Mammary epithelial cell (primary cell): ENCODE measurements at regions not wholly inside any gene's neighbourhood (a gene's known extent, or its start where the extent isn't known, plus 50 kb on each side); places are given as distances from the start of the nearest gene placed in this dataset.

ENCODE experiments used
- EZH2 ChIP-seq: IDR thresholded peaks from 2 replicates; pipeline ENCODE4 v1.6.1; 2012; ENCODE audit warnings: low read length, inconsistent platforms, borderline replicate concordance
- TF ChIP-seq, protein P1 (sequence below), 2 donors: IDR thresholded peaks in 1 of 2; conservative IDR thresholded peaks in 1 of 2; 2 replicates each; pipeline ENCODE4 v1.5.1; 2011 to 2012; ENCODE audit warnings: inconsistent platforms in 2 of 2, low read length in 2 of 2, mild to moderate bottlenecking in 2 of 2, control low read depth in 1 of 2, low read depth in 1 of 2; ENCODE audit not compliant: insufficient read depth in 1 of 2; ENCODE audit errors: extremely low read depth in 1 of 2

DNA sequence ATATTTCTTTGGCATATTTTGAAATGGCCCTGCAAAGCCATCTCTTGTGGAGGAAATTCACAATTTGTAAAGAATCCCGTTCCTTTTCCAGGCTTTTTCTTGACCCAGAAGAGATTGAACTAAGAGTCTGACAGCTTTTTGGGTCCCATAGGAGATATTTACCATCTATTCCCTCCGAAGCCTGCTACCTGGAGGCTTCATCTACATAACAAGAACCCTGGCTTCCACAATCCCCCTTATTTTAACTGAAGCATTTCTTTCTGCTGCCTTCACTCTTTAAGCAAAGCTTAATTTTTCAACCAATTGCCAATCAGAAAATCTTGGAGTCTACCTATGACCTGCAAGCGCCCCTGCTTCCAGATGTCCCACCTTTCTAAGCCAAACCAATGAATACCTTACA lies 248.1 kb upstream of the GADL1 start:
- no peak for TF ChIP-seq EZH2
- TF ChIP-seq, protein P1, sequence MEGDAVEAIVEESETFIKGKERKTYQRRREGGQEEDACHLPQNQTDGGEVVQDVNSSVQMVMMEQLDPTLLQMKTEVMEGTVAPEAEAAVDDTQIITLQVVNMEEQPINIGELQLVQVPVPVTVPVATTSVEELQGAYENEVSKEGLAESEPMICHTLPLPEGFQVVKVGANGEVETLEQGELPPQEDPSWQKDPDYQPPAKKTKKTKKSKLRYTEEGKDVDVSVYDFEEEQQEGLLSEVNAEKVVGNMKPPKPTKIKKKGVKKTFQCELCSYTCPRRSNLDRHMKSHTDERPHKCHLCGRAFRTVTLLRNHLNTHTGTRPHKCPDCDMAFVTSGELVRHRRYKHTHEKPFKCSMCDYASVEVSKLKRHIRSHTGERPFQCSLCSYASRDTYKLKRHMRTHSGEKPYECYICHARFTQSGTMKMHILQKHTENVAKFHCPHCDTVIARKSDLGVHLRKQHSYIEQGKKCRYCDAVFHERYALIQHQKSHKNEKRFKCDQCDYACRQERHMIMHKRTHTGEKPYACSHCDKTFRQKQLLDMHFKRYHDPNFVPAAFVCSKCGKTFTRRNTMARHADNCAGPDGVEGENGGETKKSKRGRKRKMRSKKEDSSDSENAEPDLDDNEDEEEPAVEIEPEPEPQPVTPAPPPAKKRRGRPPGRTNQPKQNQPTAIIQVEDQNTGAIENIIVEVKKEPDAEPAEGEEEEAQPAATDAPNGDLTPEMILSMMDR (conservative IDR thresholded peaks at IDR 0.05 in 1 of 2, IDR thresholded peaks at IDR 0.05 in 1 of 2; ENCODE audit: extremely low read depth in 1 of 2, insufficient read depth in 1 of 2, low read depth in 1 of 2, low read length in 2 of 2): no peak
